OCI-LY1 (cell line): ENCODE measurements at regions not wholly inside any gene's neighbourhood (a gene's known extent, or its start where the extent isn't known, plus 50 kb on each side); places are given as distances from the start of the nearest gene placed in this dataset.

ENCODE experiments used
- H2AFZ ChIP-seq: fragments of 200-600 bp; sonication (generic), shearing (Covaris generic); 2 replicates; pipeline ENCODE4 v1.6.0; 2014; ENCODE audit warnings: antibody characterized with exemption, mild to moderate bottlenecking, low read length
- H3F3A ChIP-seq: fragments of 200-600 bp; sonication (generic), shearing (Covaris generic); 2 replicates; pipeline ENCODE4 v1.6.0; 2014; ENCODE audit warnings: mild to moderate bottlenecking, antibody characterized with exemption, low read length, moderate library complexity; ENCODE audit not compliant: insufficient read depth
- H3K27ac ChIP-seq: fragments of 200-600 bp; sonication (generic); 2 replicates; pipeline ENCODE4 v1.5.1; 2014; ENCODE audit warnings: low read length, mixed run types, mild to moderate bottlenecking, low read depth; ENCODE audit not compliant: poor library complexity, severe bottlenecking
- H3K27me3 ChIP-seq: fragments of 200-600 bp; sonication (generic); 2 replicates; pipeline ENCODE4 v1.6.0; 2014; ENCODE audit warnings: antibody characterized with exemption, mild to moderate bottlenecking, low read length, moderate library complexity; ENCODE audit not compliant: insufficient read depth
- H3K36me3 ChIP-seq: fragments of 200-600 bp; sonication (generic); 2 replicates; pipeline ENCODE4 v1.6.1; 2014; ENCODE audit warnings: mild to moderate bottlenecking, antibody characterized with exemption, low read length, moderate library complexity, mixed read lengths; ENCODE audit not compliant: insufficient read depth
- H3K4me1 ChIP-seq: fragments of 200-600 bp; sonication (generic); 2 replicates; pipeline ENCODE4 v1.5.1; 2014; ENCODE audit warnings: mild to moderate bottlenecking, low read length, moderate library complexity; ENCODE audit not compliant: insufficient read depth, severe bottlenecking
- H3K4me2 ChIP-seq: fragments of 200-600 bp; sonication (generic), shearing (Covaris generic); 2 replicates; pipeline ENCODE4 v1.6.1; 2014; ENCODE audit warnings: low read length
- H3K4me3 ChIP-seq: fragments of 200-600 bp; sonication (generic); 2 replicates; pipeline ENCODE4 v1.5.1; 2014; ENCODE audit warnings: low read length, low read depth, mild to moderate bottlenecking, mixed read lengths; ENCODE audit not compliant: poor library complexity, severe bottlenecking
- H3K79me2 ChIP-seq: fragments of 200-600 bp; shearing (Covaris generic); 2 replicates; pipeline ENCODE4 v1.6.1; 2016; ENCODE audit warnings: mixed run types, low read length, mixed read lengths; ENCODE audit not compliant: insufficient read depth
- H3K9ac ChIP-seq: fragments of 200-600 bp; sonication (generic), shearing (Covaris generic); 2 replicates; pipeline ENCODE4 v1.6.1; 2014; ENCODE audit warnings: mild to moderate bottlenecking, low read length, mixed read lengths
- H3K9me2 ChIP-seq: fragments of 200-600 bp; sonication (generic), shearing (Covaris generic); 2 replicates; pipeline ENCODE4 v1.6.1; 2014; ENCODE audit warnings: low read depth, mild to moderate bottlenecking, low read length, mixed read lengths
- H3K9me3 ChIP-seq: fragments of 200-600 bp; shearing (Covaris generic); 2 replicates; pipeline ENCODE4 v1.6.1; 2014; ENCODE audit warnings: low read length, mixed read lengths
- H4K20me1 ChIP-seq: fragments of 200-600 bp; sonication (generic), shearing (Covaris generic); 2 replicates; pipeline ENCODE4 v1.6.0; 2016; ENCODE audit warnings: mild to moderate bottlenecking, low read length; ENCODE audit not compliant: insufficient read depth
- EZH2 ChIP-seq: fragments of 200-600 bp; sonication (generic), shearing (Covaris generic); IDR thresholded peaks from 2 replicates; pipeline ENCODE4 v1.8.0; 2017; ENCODE audit warnings: borderline replicate concordance, mixed run types, mild to moderate bottlenecking, antibody characterized with exemption, low read length, moderate library complexity, mixed read lengths
- TF ChIP-seq, protein P1 (sequence below): fragments of 200-600 bp; sonication (generic), shearing (Covaris generic); IDR thresholded peaks from 2 replicates; pipeline ENCODE4 v1.5.1; 2017; ENCODE audit warnings: mild to moderate bottlenecking, antibody characterized with exemption, low read length, moderate library complexity, mixed read lengths

DNA sequence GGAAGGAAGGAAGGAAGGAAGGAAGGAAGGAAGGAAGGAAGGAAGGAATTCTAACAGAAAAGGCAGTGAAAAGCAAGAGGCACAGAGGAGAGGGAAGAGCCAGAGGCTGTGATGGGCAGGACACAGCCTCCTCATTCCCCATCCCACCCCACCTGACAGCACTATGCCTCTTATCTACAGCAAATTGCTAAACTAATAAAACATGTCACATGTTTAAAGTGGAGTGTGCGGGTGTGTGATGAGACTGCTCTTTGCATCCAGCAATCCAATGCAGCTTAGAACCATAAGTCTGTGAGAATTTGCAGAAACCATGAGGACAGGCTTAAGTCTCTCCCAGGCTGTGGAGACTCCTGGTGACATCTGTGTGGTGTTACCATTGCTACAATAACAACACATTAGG, 108.4 kb upstream of the ALK start:
- Histone ChIP-seq H3K9me2 (no peaks in the 10 kb centered on the region; the same call in 1 of the 2 replicates), H2AFZ (no peak overlapping the region), H3F3A (no peaks in the 10 kb centered on the region), H3K27ac (no peak overlapping the region), H3K9ac (no peak overlapping the region), H3K9me3 (no peaks in the 10 kb centered on the region), H3K4me2 (no peak overlapping the region), H3K4me3 (no peak overlapping the region), H3K36me3 (no peaks in the 10 kb centered on the region), H3K4me1 (no peaks in the 10 kb centered on the region), H3K79me2 (no peaks in the 10 kb centered on the region), H3K27me3 (no peaks in the 10 kb centered on the region), H4K20me1 (no peaks in the 10 kb centered on the region)
- no peak for TF ChIP-seq EZH2
- TF ChIP-seq, protein P1, sequence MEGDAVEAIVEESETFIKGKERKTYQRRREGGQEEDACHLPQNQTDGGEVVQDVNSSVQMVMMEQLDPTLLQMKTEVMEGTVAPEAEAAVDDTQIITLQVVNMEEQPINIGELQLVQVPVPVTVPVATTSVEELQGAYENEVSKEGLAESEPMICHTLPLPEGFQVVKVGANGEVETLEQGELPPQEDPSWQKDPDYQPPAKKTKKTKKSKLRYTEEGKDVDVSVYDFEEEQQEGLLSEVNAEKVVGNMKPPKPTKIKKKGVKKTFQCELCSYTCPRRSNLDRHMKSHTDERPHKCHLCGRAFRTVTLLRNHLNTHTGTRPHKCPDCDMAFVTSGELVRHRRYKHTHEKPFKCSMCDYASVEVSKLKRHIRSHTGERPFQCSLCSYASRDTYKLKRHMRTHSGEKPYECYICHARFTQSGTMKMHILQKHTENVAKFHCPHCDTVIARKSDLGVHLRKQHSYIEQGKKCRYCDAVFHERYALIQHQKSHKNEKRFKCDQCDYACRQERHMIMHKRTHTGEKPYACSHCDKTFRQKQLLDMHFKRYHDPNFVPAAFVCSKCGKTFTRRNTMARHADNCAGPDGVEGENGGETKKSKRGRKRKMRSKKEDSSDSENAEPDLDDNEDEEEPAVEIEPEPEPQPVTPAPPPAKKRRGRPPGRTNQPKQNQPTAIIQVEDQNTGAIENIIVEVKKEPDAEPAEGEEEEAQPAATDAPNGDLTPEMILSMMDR = no peak

DNA sequence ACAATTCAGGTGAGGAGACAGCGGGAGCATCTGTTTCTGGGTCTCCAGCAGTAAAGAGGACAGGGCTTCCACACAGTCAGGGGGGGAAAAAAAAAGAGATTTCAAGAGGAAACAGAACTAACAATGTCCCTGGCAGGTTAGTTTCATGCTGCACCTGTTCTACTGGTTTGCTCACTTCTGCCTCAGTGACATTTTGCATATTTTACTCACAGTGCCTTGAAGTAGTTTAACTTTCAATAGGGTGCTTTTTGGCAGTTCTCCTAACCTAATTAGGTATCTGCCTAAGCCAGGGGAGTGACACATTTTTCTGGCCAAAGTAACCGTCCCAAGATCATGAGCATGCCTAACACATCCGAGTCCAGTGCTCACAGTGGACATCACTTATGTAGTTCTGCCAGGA, 109.0 kb upstream of the ALK start:
- Histone ChIP-seq H3K27ac (no peak overlapping the region), H3K9me2 (no peaks in the 10 kb centered on the region; the same call in 1 of the 2 replicates), H2AFZ (no peak overlapping the region), H4K20me1 (no peaks in the 10 kb centered on the region), H3K79me2 (no peaks in the 10 kb centered on the region), H3K9ac (no peak overlapping the region), H3K4me3 (no peak overlapping the region), H3K9me3 (no peaks in the 10 kb centered on the region), H3K27me3 (no peaks in the 10 kb centered on the region), H3K4me2 (no peak overlapping the region), H3F3A (no peaks in the 10 kb centered on the region), H3K36me3 (no peaks in the 10 kb centered on the region), H3K4me1 (no peaks in the 10 kb centered on the region)
- TF ChIP-seq EZH2 = no peak
- TF ChIP-seq, protein P1 = no peak

DNA sequence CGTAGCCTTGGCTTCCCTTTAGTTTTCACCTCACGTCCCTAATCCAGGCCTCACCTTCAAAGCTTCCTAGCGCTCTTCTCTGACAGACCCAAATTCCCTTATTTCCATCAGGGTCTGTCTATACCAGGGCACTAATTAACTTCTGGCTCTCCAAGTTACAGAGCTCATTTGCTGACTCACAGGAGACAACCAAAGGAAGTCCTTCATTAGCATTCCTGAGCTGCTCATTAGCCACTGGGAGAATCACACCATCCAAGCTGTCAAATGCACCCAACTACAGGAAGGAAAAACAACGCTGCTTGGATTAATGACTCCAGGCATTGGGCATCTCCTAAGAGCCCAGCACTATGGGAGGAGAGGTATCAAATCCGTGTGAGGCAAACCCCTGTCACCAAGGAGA, 109.8 kb upstream of the ALK start:
- Histone ChIP-seq H3K27ac (no peak overlapping the region), H2AFZ (no peak overlapping the region), H3F3A (no peaks in the 10 kb centered on the region), H3K9me3 (no peaks in the 10 kb centered on the region), H3K4me2 (no peak overlapping the region), H3K36me3 (no peaks in the 10 kb centered on the region), H3K4me1 (no peaks in the 10 kb centered on the region), H3K9me2 (no peaks in the 10 kb centered on the region; the same call in 1 of the 2 replicates), H3K4me3 (no peak overlapping the region), H3K9ac (no peak overlapping the region), H3K27me3 (no peaks in the 10 kb centered on the region), H4K20me1 (no peaks in the 10 kb centered on the region), H3K79me2 (no peaks in the 10 kb centered on the region)
- TF ChIP-seq, protein P1 = no peak
- no peak for TF ChIP-seq EZH2
